ENCODE measurements at regions not wholly inside any gene's neighbourhood (a gene's known extent, or its start where the extent isn't known, plus 50 kb on each side); places are given as distances from the start of the nearest gene placed in this dataset.

DNA sequence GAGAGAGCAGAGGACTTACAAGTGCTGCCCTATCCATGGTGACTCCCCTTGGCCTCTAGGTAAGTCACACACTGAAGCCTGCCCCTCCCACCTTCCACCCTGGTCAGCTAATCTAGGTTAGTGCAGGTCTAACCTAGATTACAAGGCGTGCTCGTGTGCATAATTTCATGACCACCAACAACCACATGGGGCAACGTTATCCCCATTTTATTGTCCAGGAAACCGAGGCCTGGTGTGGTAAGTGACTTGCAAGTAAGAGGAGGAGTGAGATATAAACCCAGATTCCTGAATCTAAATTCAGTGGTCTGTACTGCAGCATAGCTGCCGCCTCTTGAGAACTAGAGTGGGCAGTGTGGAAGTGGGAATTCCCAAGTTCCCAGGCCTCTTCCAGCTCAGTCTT, 171.1 kb downstream of the DAD1 start:
- Histone ChIP-seq H3K27me3 (ENCODE audit: low read depth) (no peaks in the 10 kb centered on the region), H3K36me3 (no peaks in the 10 kb centered on the region), H3K27ac (no peak overlapping the region), H3K4me1 (no peaks in the 10 kb centered on the region), H3K4me3 (no peak overlapping the region), H3K9me3 (no peaks in the 10 kb centered on the region)
- DNase-seq (no peak), ATAC-seq (no peak)
- TF ChIP-seq, protein P1, sequence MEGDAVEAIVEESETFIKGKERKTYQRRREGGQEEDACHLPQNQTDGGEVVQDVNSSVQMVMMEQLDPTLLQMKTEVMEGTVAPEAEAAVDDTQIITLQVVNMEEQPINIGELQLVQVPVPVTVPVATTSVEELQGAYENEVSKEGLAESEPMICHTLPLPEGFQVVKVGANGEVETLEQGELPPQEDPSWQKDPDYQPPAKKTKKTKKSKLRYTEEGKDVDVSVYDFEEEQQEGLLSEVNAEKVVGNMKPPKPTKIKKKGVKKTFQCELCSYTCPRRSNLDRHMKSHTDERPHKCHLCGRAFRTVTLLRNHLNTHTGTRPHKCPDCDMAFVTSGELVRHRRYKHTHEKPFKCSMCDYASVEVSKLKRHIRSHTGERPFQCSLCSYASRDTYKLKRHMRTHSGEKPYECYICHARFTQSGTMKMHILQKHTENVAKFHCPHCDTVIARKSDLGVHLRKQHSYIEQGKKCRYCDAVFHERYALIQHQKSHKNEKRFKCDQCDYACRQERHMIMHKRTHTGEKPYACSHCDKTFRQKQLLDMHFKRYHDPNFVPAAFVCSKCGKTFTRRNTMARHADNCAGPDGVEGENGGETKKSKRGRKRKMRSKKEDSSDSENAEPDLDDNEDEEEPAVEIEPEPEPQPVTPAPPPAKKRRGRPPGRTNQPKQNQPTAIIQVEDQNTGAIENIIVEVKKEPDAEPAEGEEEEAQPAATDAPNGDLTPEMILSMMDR (IDR thresholded peaks at IDR 0.05), result no peak
- intact Hi-C loops (cut with DNase I), result no loop called here

GRCh38 chr14:22416193-22416592, 172.8 kb downstream of the DAD1 start:
- H3K4me3 ChIP-seq, result no peak overlapping the region
- no peaks in the 10 kb centered on the region for H3K4me1 ChIP-seq
- no peak overlapping the region for H3K27ac ChIP-seq
- H3K36me3 ChIP-seq, result no peaks in the 10 kb centered on the region
- H3K9me3 ChIP-seq, result no peaks in the 10 kb centered on the region
- DNase-seq (no peak), ATAC-seq (no peak)
- no peaks in the 10 kb centered on the region for H3K27me3 ChIP-seq (ENCODE audit: low read depth)
- TF ChIP-seq, protein P1 (IDR thresholded peaks at IDR 0.05), result no peak
- intact Hi-C loops (cut with DNase I), result no loop called here

DNA sequence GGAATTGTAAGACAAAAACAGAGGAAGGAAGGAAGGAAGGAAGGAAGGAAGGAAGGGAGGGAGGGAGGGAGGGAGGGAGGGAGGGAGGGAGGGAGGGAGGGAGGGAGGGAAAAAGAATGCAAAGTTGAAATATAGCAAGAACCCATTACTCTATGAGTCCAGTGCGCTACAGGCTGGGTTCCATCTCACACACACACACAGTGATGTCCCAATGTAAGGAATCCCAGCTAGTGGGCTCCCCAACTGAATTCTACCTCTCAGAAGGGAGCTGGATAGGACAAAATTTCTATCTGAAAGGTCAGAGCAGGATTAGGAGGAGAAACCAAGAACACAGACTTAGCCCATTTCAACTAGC, 173.4 kb downstream of the DAD1 start:
- Histone ChIP-seq H3K27me3 (ENCODE audit: low read depth) (no peaks in the 10 kb centered on the region), H3K36me3 (no peaks in the 10 kb centered on the region), H3K4me3 (no peak overlapping the region), H3K9me3 (no peaks in the 10 kb centered on the region), H3K27ac (no peak overlapping the region), H3K4me1 (no peaks in the 10 kb centered on the region)
- ATAC-seq, result no peak
- intact Hi-C loops (cut with DNase I), result no loop called here
- no peak for DNase-seq
- TF ChIP-seq, protein P1 (IDR thresholded peaks at IDR 0.05), result no peak

GRCh38 chr14:22414876-22415604, 174.0 kb downstream of the DAD1 start:
- Histone ChIP-seq H3K4me1 (no peaks in the 10 kb centered on the region), H3K36me3 (no peaks in the 10 kb centered on the region), H3K9me3 (no peaks in the 10 kb centered on the region), H3K27ac (no peak overlapping the region), H3K4me3 (no peak overlapping the region), H3K27me3 (ENCODE audit: low read depth) (no peaks in the 10 kb centered on the region)
- no peak for ATAC-seq
- no peak for DNase-seq
- intact Hi-C loops (cut with DNase I), result no loop called here
- TF ChIP-seq, protein P1 (IDR thresholded peaks at IDR 0.05), result no peak

DNA sequence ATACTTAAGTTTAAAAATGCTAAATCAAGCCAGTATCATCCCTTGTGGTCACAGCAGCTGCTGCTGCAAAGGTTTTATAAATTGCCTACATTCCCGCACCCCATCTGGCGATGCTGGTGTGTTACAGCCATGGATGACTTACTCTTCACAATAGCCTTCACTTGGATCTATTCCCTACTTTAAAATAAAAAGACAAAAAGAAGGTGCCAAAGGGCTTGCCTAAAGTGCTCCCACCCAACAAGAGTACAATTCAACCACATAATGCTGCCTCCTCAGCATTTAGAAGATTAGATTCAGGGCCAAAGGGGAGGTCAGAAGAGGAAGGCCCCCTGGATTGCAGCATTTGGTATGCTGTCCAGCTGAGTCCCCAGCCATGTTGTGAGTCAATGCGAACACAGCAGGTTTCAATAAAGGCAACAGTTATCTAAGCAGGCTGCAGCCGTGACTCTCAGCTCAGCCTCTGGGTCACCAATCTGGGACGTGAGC, 176.1 kb downstream of the DAD1 start:
- Histone ChIP-seq H3K27ac (no peak overlapping the region), H3K36me3 (no peaks in the 10 kb centered on the region), H3K4me3 (no peak overlapping the region), H3K4me1 (no peaks in the 10 kb centered on the region), H3K9me3 (no peaks in the 10 kb centered on the region), H3K27me3 (ENCODE audit: low read depth) (no peaks in the 10 kb centered on the region)
- TF ChIP-seq, protein P1 (IDR thresholded peaks at IDR 0.05), result no peak
- intact Hi-C loops (cut with DNase I), result no loop called here
- no peak for ATAC-seq
- DNase-seq, result no peak
